A673 (cell line): ENCODE measurements at regions not wholly inside any gene's neighbourhood (a gene's known extent, or its start where the extent isn't known, plus 50 kb on each side); places are given as distances from the start of the nearest gene placed in this dataset.

Source experiments
- EZH2 ChIP-seq: fragments of 200-600 bp; sonication (generic); IDR thresholded peaks from 2 replicates; pipeline ENCODE4 v1.6.1; 2017; ENCODE audit warnings: borderline replicate concordance, low read depth, mild to moderate bottlenecking, mixed read lengths, antibody characterized with exemption, low read length; ENCODE audit not compliant: poor library complexity, severe bottlenecking
- TF ChIP-seq, protein P1 (sequence below): fragments of 300-800, 200-600 bp; sonication (generic); conservative IDR thresholded peaks from 2 replicates; pipeline ENCODE4 v1.5.1; 2017; ENCODE audit warnings: low read depth, mild to moderate bottlenecking, antibody characterized with exemption, low read length, moderate library complexity, mixed read lengths

DNA sequence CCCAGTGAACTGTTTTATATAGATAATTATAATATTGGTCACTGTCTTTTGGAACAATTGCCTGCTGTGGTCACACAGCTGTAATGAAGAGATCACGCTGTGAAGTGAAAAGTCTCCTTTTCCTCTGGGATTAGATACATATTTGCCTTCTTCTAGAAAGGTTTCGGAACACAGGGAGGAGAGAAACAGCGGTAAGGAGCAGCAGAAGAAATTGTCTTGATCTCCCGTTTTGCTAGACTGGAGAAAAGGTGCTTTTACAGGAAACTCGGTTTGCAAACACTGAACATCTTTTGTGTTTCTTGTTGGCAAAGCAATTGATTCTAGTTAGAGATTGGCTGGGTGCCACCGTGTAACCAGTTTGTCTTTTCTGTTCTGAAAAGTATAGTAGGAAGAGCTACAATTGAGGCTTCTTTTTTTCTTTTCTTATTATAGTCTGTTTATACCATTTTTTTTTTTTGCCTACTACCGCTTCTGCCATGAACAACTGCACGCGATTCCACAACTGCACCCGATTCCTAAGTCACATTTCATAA, 404.1 kb upstream of the ID4 start:
- TF ChIP-seq, protein P1, sequence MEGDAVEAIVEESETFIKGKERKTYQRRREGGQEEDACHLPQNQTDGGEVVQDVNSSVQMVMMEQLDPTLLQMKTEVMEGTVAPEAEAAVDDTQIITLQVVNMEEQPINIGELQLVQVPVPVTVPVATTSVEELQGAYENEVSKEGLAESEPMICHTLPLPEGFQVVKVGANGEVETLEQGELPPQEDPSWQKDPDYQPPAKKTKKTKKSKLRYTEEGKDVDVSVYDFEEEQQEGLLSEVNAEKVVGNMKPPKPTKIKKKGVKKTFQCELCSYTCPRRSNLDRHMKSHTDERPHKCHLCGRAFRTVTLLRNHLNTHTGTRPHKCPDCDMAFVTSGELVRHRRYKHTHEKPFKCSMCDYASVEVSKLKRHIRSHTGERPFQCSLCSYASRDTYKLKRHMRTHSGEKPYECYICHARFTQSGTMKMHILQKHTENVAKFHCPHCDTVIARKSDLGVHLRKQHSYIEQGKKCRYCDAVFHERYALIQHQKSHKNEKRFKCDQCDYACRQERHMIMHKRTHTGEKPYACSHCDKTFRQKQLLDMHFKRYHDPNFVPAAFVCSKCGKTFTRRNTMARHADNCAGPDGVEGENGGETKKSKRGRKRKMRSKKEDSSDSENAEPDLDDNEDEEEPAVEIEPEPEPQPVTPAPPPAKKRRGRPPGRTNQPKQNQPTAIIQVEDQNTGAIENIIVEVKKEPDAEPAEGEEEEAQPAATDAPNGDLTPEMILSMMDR: no peak
- TF ChIP-seq EZH2: no peak
